ENCODE measurements at regions not wholly inside any gene's neighbourhood (a gene's known extent, or its start where the extent isn't known, plus 50 kb on each side); places are given as distances from the start of the nearest gene placed in this dataset.

GRCh38 chr7:132009778-132010177 is 453.4 kb upstream of the PODXL start:
- TF ChIP-seq CTCF (IDR thresholded peaks at IDR 0.05) (no peak), EP300 (IDR thresholded peaks at IDR 0.05) (no peak), POLR2AphosphoS5 (IDR thresholded peaks at IDR 0.05) (no peak), POLR2A (IDR thresholded peaks at IDR 0.05) (no peak)

Data from gastroesophageal sphincter (tissue), 3 donors.